ENCODE measurements at regions not wholly inside any gene's neighbourhood (a gene's known extent, or its start where the extent isn't known, plus 50 kb on each side); places are given as distances from the start of the nearest gene placed in this dataset.

DNA sequence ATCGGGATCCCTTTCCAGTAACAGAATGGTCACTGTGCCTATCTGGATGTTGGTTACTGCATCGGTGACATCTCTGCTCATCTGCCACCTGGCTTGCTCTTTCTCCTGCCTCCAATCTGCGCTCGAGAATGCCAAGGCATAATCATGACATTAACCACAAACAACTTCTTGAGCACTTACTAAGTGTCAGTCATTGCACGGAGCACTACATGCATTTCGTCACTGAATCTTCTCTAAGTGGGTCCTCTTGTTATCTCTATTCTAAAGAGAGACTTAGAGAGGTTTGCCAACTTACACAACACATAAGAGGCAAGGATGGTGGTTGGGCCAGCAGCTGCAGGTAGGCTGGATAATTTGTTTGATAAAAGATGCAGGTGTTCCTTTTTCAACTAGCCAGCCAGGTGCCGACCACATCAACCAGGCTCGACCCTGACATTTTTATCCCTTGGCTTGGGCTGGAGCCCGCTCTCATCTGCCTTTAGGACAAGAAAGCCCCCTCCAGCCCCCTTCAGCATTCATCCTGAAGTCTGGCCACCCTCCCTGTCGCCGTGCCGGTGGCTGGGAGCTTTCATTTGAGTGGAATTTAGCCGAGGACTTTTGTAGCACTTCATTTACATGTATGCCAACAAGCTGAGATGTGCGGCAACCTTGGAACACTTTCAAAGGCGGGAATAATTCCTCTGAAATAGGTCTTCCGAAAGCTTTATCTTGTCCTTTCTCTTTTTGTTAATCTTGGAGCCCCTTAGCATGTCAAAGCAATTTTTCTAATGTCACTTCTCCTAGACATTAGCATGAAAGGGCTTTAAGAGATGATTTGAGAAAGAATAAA lies 89.3 kb upstream of the NKD1 start:
- no peaks in the 10 kb centered on the region for H3K27me3 ChIP-seq (ENCODE audit: control insufficient read depth in 4 of 4, insufficient read depth in 4 of 4, low read length in 3 of 4)
- no peak overlapping the region for H3K4me3 ChIP-seq (ENCODE audit: low read depth in 1 of 3, low read length in 3 of 3)
- no peak overlapping the region for H3K27ac ChIP-seq (ENCODE audit: low read depth in 1 of 2, low read length in 2 of 2)
- no peak for TF ChIP-seq ATF3 (IDR thresholded peaks at IDR 0.05)
- no peak for TF ChIP-seq TAF1 (conservative IDR thresholded peaks at IDR 0.05)
- no peak for TF ChIP-seq SP1 (IDR thresholded peaks at IDR 0.05)
- TF ChIP-seq ZBTB33 (IDR thresholded peaks at IDR 0.05) = no peak
- TF ChIP-seq GABPA (IDR thresholded peaks at IDR 0.05 in 1 of 2, conservative IDR thresholded peaks at IDR 0.05 in 1 of 2) = no peak
- no peak for TF ChIP-seq EGR1 (IDR thresholded peaks at IDR 0.05; ENCODE audit: low read depth in 2 of 2)
- no peak for TF ChIP-seq HNF4A (conservative IDR thresholded peaks at IDR 0.05)
- TF ChIP-seq RAD21 (IDR thresholded peaks at IDR 0.05) = no peak
- no peak for TF ChIP-seq FOXA1 (IDR thresholded peaks at IDR 0.05)
- no peak for TF ChIP-seq YY1 (IDR thresholded peaks at IDR 0.05)
- TF ChIP-seq, protein P1, sequence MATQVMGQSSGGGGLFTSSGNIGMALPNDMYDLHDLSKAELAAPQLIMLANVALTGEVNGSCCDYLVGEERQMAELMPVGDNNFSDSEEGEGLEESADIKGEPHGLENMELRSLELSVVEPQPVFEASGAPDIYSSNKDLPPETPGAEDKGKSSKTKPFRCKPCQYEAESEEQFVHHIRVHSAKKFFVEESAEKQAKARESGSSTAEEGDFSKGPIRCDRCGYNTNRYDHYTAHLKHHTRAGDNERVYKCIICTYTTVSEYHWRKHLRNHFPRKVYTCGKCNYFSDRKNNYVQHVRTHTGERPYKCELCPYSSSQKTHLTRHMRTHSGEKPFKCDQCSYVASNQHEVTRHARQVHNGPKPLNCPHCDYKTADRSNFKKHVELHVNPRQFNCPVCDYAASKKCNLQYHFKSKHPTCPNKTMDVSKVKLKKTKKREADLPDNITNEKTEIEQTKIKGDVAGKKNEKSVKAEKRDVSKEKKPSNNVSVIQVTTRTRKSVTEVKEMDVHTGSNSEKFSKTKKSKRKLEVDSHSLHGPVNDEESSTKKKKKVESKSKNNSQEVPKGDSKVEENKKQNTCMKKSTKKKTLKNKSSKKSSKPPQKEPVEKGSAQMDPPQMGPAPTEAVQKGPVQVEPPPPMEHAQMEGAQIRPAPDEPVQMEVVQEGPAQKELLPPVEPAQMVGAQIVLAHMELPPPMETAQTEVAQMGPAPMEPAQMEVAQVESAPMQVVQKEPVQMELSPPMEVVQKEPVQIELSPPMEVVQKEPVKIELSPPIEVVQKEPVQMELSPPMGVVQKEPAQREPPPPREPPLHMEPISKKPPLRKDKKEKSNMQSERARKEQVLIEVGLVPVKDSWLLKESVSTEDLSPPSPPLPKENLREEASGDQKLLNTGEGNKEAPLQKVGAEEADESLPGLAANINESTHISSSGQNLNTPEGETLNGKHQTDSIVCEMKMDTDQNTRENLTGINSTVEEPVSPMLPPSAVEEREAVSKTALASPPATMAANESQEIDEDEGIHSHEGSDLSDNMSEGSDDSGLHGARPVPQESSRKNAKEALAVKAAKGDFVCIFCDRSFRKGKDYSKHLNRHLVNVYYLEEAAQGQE (IDR thresholded peaks at IDR 0.05) = no peak
- TF ChIP-seq HNF4G (IDR thresholded peaks at IDR 0.05) = no peak
- TF ChIP-seq FOXA2 (IDR thresholded peaks at IDR 0.05) = no peak
- no peak for TF ChIP-seq JUND (IDR thresholded peaks at IDR 0.05)
- TF ChIP-seq RXRA (IDR thresholded peaks at IDR 0.05) = no peak
- no peak for TF ChIP-seq NR2F2 (IDR thresholded peaks at IDR 0.05)
- WGBS = 64% methylated on average over 16 of the region's 16 CpGs
- no peaks in the 10 kb centered on the region for H3K9me3 ChIP-seq (ENCODE audit: control insufficient read depth in 4 of 4, low read length in 3 of 4)
- no peak overlapping the region for H3K9ac ChIP-seq (ENCODE audit: low read depth in 1 of 2, low read length in 2 of 2)
- peaks cover 0 to 14% (median 8%) of the 10 kb centered on the region in 4 donors for H3K4me1 ChIP-seq (ENCODE audit: control insufficient read depth in 4 of 4, insufficient read depth in 4 of 4, low read length in 3 of 4)
- H3K36me3 ChIP-seq (ENCODE audit: control insufficient read depth in 4 of 4, insufficient read depth in 3 of 4, low read depth in 1 of 4, low read length in 3 of 4) = no peaks in the 10 kb centered on the region
- DNase-seq (ENCODE audit: low spot score) = no peak

- no peak for DNase-seq (ENCODE audit: low spot score)
- Histone ChIP-seq H3K36me3 (ENCODE audit: control insufficient read depth in 4 of 4, insufficient read depth in 3 of 4, low read depth in 1 of 4, low read length in 3 of 4) (no peaks in the 10 kb centered on the region), H3K4me1 (ENCODE audit: control insufficient read depth in 4 of 4, insufficient read depth in 4 of 4, low read length in 3 of 4) (peaks cover 0 to 10% (median 8%) of the 10 kb centered on the region in 4 donors), H3K27ac (ENCODE audit: low read depth in 1 of 2, low read length in 2 of 2) (no peak overlapping the region), H3K27me3 (ENCODE audit: control insufficient read depth in 4 of 4, insufficient read depth in 4 of 4, low read length in 3 of 4) (no peaks in the 10 kb centered on the region), H3K4me3 (ENCODE audit: low read depth in 1 of 3, low read length in 3 of 3) (no peak overlapping the region), H3K9me3 (ENCODE audit: control insufficient read depth in 4 of 4, low read length in 3 of 4) (no peaks in the 10 kb centered on the region), H3K9ac (ENCODE audit: low read depth in 1 of 2, low read length in 2 of 2) (no peak overlapping the region)
- TF ChIP-seq NR2F2 (IDR thresholded peaks at IDR 0.05) (no peak), HNF4G (IDR thresholded peaks at IDR 0.05) (no peak), SP1 (IDR thresholded peaks at IDR 0.05) (no peak), YY1 (IDR thresholded peaks at IDR 0.05) (no peak), ZBTB33 (IDR thresholded peaks at IDR 0.05) (no peak), TAF1 (conservative IDR thresholded peaks at IDR 0.05) (no peak)
- 91% methylated on average over 5 of the region's 5 CpGs for WGBS
Measured at GRCh38 chr16:50457979-50458491, 89.2 kb upstream of the BRD7 start.
